Inferior parietal cortex (tissue), 1 donor: ENCODE measurements at regions not wholly inside any gene's neighbourhood (a gene's known extent, or its start where the extent isn't known, plus 50 kb on each side); places are given as distances from the start of the nearest gene placed in this dataset.
"Not testable (repeated sequence)": the region's sequence is repeated elsewhere in the genome, so short reads cannot be mapped to it uniquely, and the experiment has no call there.

Experiments used
- DNase-seq: peaks from one replicate; pipeline ENCODE4 v3.0.0-alpha.2; 2016; ENCODE audit errors: extremely low spot score

- DNase-seq = no peak
Measured at GRCh38 chr3:182136008-182136910, 424.5 kb downstream of the SOX2 start.

DNA sequence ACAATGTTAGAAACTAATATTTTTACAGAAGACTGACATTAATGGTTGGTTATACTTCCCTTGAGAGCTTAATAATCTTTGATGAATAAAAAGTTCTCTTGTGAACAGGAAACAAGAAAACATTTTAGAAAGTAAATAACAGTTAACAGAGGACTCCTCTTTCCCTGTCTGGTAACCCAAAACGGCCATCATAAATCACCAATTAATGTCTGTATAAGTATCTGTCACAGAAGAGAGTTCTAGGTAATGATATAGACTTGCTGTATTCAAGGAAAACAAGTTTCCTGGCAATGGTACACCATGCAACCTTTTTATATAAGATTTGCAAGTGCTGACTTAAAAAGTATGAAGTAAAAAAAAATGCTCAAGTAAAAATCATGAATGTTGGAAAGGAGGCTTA is 426.7 kb downstream of the SOX2 start:
- DNase-seq = no peak

DNA sequence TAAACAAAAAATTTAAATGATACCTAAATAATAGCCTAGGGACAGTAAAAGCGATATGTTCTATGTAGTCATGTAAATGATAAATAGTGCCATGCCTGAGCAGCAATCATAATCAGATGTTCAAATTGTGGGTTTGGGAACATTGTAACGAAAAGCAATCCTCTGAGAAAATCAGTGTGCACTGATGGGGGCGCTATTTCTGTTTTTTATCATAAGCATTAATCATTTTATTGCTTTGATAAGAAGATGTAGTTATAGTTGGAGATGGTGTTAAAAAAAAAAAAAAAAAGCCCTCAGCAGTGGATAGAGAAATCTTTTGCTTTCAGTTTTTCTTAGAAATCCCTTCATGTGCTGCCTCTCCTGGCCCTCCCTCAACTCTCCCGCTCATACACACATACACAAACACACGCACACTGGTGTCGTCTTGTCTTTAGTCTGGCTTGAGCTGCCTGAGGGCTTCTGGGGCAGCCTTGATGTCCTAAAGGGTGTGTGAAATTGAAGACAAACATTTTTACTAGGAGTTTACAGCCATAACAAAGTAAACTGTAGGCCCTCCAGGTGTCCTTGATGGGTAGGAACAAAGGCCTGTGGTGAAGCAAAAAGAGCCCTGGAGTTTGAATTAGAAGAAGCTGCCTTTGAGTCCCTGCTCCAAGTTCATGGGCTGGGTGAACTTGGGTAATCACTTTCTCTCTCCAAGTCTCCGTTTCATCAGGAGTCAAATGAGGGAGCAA is 428.1 kb downstream of the SOX2 start:
- no peak for DNase-seq

DNA sequence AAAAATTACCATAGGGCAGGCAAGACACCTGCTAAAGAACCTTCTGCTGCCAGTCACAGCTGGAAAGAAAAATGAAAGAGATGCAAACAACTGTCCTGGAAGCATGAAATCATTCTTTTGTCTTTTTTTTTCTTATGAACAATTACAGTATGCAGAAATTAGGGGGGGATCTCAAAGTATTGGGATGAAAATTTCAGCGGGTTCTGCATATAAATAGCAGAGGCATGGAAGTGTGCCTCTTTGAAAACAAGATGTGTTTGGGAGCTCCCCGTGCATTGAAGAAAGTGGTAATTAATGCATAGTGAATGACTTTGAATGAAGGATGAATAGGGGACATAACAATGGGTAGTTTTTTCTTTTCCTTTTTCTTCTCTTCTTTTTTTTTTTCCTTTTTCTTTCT is 431.2 kb downstream of the SOX2 start:
- no peak for DNase-seq

- DNase-seq = no peak
Measured at GRCh38 chr3:182143903-182144302, 432.2 kb downstream of the SOX2 start.

GRCh38 chr3:182148360-182148759 is 436.6 kb downstream of the SOX2 start:
- DNase-seq = no peak

DNA sequence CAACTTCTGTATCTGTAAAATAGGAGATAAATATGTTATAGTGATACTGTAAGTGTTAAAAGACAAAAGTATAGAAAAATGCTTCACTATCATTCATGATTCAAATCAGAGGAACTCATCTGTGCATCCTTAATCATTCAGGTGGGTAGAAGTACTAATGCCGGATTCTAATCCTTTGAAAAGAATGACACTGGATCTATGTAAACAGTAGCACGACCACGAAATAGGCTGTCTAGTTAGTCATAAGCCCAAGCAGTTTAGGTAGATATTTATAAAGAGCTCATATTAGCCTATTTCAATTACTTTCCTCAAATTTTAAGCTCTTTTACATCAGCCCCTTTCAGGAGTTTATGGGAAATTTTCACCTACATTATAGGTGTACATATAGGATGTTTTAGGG is 437.9 kb downstream of the SOX2 start:
- DNase-seq = no peak

DNA sequence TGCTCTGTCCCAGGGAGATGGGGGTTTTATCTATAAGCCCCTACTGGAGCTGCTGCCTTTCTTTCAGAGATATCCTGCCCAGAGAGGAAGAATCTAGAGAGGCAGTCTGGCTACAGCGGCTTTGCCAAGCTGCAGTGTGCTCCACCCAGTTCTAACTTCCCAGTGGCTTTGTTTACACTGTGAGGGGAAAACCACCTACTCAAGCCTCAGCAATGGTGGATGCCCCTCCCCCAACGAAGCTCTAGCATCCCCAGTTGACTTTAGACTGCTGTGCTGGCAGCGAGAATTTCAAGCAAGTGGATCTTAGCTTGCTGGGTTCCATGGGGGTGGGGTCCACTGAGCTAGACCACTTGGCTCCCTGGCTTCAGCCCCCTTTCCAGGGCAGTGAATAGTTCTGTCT is 444.6 kb downstream of the SOX2 start:
- DNase-seq = not testable (repeated sequence)

- no peak for DNase-seq
Measured at GRCh38 chr3:182165234-182165633, 453.5 kb downstream of the SOX2 start.

DNA sequence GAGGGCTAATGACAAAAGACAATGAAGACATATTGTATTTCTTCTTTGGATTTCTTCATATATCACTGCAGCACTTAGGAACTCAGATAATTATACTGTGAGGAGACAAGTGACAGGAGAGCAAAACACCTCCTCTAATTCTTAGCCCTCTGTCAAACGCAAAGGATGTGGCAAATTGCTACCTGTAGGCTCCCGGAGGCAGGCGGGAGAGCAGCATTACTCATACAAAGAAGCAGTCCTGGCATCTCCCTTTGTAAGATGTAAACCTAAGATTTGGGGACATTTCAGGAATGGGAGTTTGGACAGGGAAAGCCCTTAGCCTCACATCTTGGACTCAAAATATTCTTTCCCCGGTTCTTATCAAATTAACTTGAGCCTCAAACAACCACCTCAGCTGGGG is 460.8 kb downstream of the SOX2 start:
- no peak for DNase-seq

- no peak for DNase-seq
Measured at GRCh38 chr3:182178488-182179200, 466.9 kb downstream of the SOX2 start.

GRCh38 chr3:182179631-182180030 is 467.9 kb downstream of the SOX2 start:
- no peak for DNase-seq

- no peak for DNase-seq
Measured at GRCh38 chr3:182180654-182181385, 469.1 kb downstream of the SOX2 start.

DNA sequence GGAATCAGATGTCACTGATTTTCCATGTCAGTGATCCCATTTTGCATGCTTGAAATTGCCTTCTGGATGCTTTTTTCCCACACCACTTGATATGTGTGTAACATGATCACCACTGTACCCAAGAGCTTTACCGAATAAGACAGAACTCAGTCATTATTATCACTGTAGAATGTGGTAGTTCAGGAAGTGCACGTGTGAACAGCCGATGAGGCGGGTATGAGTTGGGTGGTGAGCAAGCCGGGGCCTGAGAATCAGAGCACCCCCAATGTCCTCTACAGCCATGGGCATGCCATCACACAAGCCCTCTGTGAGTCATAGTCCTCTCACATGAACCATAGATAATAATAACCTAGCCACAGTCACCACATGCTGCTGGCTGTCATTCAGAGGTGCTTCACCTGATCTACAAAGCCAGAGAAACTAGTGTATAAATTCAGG is 470.8 kb downstream of the SOX2 start:
- DNase-seq = no peak

DNA sequence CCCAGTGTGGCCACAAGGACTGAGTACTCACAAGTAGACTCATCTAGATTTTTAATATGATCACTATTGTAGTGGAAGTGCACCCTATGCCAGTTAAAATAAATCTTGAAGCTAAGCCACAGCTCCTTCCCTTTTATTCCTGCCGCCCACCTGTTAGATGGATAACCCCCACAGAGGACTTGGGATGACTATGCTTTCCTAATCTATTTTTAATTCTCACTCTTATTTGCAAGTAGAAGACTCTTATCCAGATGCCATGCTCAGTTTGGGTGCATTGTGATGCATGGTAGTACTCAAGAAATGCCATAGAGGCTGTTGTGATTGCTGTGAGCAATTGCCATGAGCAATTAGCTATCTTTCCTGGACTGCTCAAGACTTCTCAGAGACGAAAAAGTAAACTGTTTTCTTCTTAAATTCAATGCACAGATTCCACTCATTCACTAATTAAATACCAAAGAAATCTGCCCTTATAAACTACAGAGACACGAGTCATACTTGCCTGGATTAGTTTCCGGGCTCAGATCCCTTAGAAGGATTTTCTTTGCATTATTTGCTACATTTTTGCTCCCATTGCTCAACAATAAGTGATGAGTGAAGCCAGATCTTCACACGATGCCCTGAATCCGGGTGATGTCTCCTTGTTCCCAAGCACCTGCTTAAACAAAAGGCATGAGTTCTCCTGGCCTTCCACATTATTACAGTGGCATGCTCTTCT is 472.1 kb downstream of the SOX2 start:
- DNase-seq = no peak

GRCh38 chr3:182185313-182185712 is 473.6 kb downstream of the SOX2 start:
- DNase-seq = no peak

DNA sequence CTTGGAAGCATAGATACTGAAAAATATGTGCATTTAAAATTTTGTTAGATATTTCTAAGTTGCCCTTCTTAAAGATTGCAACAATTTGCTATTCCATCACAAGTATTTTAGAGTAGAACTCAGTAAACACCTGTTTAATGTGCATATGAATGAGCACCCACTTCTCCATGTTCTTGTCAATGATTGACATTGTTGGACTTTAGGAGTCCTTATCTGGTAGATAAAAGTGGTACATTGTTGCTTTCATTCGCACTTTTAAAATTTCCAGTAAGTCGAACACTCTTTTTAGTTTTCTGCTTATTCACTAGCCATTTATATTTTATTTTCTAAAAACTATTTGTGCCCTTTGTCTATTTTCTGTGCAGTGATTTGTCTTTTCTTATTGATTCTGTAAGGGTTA is 478.3 kb downstream of the SOX2 start:
- DNase-seq = no peak

DNA sequence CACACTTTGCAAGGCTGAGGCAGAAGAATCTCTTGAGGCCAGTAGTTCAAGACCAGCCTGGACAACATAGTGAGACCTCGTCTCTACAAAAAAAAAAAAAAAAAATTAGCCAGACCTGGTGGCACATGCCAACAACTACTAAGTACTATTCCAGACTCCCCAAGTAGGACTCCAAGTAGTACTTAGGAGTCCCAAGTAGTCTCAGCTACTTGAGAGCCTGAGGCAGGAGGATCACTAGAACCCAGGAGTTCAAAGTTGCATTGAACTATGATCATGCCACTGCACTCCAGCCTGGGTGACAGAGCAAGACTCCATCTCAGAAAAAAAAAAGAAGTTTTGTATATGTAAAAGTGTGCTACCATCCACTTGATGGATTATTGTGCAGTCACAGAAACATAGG is 486.6 kb downstream of the SOX2 start:
- no peak for DNase-seq

DNA sequence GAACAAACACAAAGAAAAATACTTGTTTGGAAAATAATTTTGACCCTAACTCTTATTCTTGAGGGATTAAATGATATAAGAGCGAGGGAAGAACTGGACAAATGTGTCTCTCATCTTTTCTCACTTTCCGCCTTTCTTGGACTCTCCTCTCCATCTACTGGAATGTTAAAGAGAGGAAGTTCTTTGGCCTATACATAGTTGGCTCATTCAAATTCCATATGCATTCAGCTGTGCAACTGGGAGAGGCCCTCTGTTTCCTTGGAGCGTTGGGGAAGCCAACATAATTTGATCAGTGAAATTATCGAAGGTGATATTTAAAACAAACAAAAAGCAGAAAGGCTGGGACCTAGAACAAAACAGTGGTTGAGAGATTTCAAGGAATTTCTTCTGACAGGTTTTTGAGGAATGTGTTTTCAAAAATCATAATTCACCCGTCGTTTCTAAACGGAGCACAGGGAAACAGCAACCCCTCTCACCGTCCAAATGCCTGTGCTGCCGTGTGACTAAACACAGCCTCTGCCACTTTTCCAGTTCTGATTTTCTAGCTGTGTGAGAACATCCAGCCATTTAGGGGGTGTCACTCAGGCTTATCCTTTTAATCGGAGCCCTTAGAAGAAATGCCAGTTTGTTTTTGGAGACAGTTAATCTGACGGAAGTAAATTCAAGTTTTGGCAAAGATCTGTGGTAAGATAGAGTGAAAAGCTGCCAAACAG is 489.9 kb downstream of the SOX2 start:
- DNase-seq = no peak

- DNase-seq = no peak
Measured at GRCh38 chr3:182212479-182213076, 500.9 kb downstream of the SOX2 start.
